Heart left ventricle (tissue), 16 donors: ENCODE measurements at regions not wholly inside any gene's neighbourhood (a gene's known extent, or its start where the extent isn't known, plus 50 kb on each side); places are given as distances from the start of the nearest gene placed in this dataset.

Experiments
- ATAC-seq, 4 donors: fragments of 200-7000 bp; cut with Tn5 transposase; one replicate each; pipeline ENCODE4 v1.9.1; 2020 to 2022; ENCODE audit warnings: moderate library complexity in 4 of 4, mild to moderate bottlenecking in 3 of 4, moderate number of reproducible peaks in 1 of 4
- DNase-seq, 5 donors: peaks; one replicate each; pipeline ENCODE4 v3.0.0-alpha.2; 2020
- H3K27ac ChIP-seq, 12 donors: fragments of 200-600 bp; sonication (generic) in 4 of 12; one replicate each; pipeline versions ENCODE4 v1.5.0 to v1.8.0; 2016 to 2022; ENCODE audit warnings: mild to moderate bottlenecking in 2 of 12
- H3K27me3 ChIP-seq, 9 donors: fragments of 200-600 bp; sonication (generic) in 2 of 9; one replicate each; pipeline versions ENCODE4 v1.5.1 to v1.8.0; 2016 to 2022; ENCODE audit warnings: mild to moderate bottlenecking in 3 of 9
- H3K36me3 ChIP-seq, 9 donors: fragments of 200-600 bp; sonication (generic) in 2 of 9; one replicate each; pipeline versions ENCODE4 v1.5.0 to v1.8.0; 2018 to 2022; ENCODE audit warnings: mild to moderate bottlenecking in 2 of 9
- H3K4me1 ChIP-seq, 12 donors: fragments of 200-600 bp; sonication (generic) in 4 of 12; one replicate each; pipeline versions ENCODE4 v1.5.0 to v1.8.0; 2016 to 2022; ENCODE audit warnings: mild to moderate bottlenecking in 3 of 12
- H3K4me3 ChIP-seq, 12 donors: fragments of 200-600 bp; sonication (generic) in 4 of 12; one replicate each; pipeline versions ENCODE4 v1.5.0 to v1.8.0; 2017 to 2022; ENCODE audit warnings: mild to moderate bottlenecking in 9 of 12, moderate library complexity in 4 of 12
- H3K9me3 ChIP-seq, 12 donors: fragments of 200-600 bp; sonication (generic) in 4 of 12; one replicate each; pipeline versions ENCODE4 v1.5.0 to v1.8.0; 2016 to 2022; ENCODE audit warnings: mild to moderate bottlenecking in 1 of 12
- CTCF ChIP-seq, 12 donors: fragments of 200-600 bp; sonication (generic) in 4 of 12; IDR thresholded peaks; one replicate each; pipeline versions ENCODE4 v1.5.0 to v1.8.0; 2018 to 2022; ENCODE audit warnings: antibody characterized with exemption in 12 of 12, mild to moderate bottlenecking in 5 of 12
- POLR2A ChIP-seq, 2 donors: fragments of 450-650 bp; IDR thresholded peaks; one replicate each; pipeline ENCODE4 v1.6.1; 2017; ENCODE audit warnings: antibody characterized with exemption in 2 of 2, mild to moderate bottlenecking in 2 of 2, moderate library complexity in 2 of 2
- WGBS, 4 donors: extraction: QIAGEN DNeasy Blood & Tissue Kit in 2 of 4; methylation state at CpG; one replicate each; pipeline versions ENCODE4 v1.1.5 to v1.1.7; 2013 to 2018; 5-methylcytosine and 5-hydroxymethylcytosine counted together
- intact Hi-C, 10 donors: fragments of 100-400 bp; cut with DNase I; formaldehyde crosslinking; loops; one replicate each; pipeline versions ENCODE4 v1.11.1 to v1.14.2; 2022
- donor health status: ischemic (EF 13 %, LVEDD 7.1; RV severe dilation, severe dysfunction).
- donor health status: healthy with polysubstance abuse.
- donor health status: DM: no; HTN: yes; CAD: no.
- donor health status: DM: no; HTN: no; CAD: no.
- donor health status: ischemic (EF 25% LVEDD 6.9; RV normal size, moderate dysfunction).
- donor health status: ischemic (EF 25% LVEDD 5.7; RV mildly dilated, moderate dysfunction).
- donor health status: healthy.
- donor health status: DM: yes; HTN: yes; CAD: no.
- donor health status: ischemic (EF 35%, LVEDD 5.7; RV mildly dilated, moderate dysfunction).
- donor health status: nonischemic (EF 11% LVEDD 7.7; RV severe dilation, severe dysfunction).
- donor health status: DM: yes; HTN: yes; CAD: no.
- donor health status: PGD.
- donor health status: ischemic (EF 29% LVEDD 5.4; RV normal size, mild dysfunction).
- donor health status: nonischemic (EF 23%, LVEDD 6.1; RV moderate dilation, normal function).

DNA sequence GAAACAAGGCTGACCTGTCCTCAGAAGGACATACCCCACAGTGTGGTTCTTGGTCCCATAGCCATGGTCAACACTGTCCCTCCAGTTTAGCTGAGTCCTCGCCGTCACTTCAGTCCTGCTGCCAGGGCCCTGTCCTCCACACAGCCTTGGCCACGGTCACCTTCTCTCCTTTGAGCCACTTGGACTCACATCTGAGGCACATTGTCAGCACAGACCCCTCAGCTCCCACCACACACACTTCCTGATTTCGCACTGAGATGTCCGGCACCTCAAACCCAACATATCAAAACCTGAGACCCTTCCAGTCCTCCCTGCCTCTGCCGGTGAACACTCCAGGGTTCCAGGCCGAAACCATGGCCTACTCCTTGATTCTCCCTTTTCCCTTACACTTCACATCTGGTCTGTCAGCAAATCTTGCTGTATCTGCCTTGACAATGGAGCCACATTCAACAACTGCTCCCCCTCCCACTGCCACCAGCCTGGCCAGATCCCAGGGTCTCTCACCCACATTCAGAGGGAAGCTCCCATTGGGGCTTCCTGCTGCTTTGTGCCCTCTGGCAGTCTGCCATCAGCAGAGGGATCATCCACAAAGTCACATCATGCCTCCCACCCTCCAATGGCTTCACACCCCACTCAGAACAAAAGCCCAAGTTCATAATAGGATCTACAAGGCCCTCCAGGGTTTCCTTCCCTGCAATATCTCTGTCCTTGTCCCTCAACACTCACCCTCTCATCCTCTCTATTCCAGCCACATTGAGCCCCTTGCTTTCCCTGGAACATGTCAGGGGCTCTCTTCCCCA lies 219.6 kb upstream of the SHH start:
- H3K4me3 ChIP-seq: no peak overlapping the region
- peaks cover 0 to 14% (median 0%) of the 10 kb centered on the region in 12 donors for H3K9me3 ChIP-seq
- no peaks in the 10 kb centered on the region for H3K36me3 ChIP-seq
- DNase-seq (no peak), ATAC-seq (no peak)
- no peak for TF ChIP-seq POLR2A (IDR thresholded peaks at IDR 0.05)
- intact Hi-C loops: no loop called here
- H3K27ac ChIP-seq: no peak overlapping the region
- no peaks in the 10 kb centered on the region for H3K4me1 ChIP-seq
- H3K27me3 ChIP-seq: peaks cover 0 to 15% (median 0%) of the 10 kb centered on the region in 9 donors
- 79 to 91% (median 87%) methylated on average over 7 of the region's 7 CpGs for WGBS, 4 donors

GRCh38 chr7:156029460-156030007 lies 217.3 kb upstream of the SHH start:
- no peak overlapping the region for H3K4me3 ChIP-seq
- intact Hi-C loops: no loop called here
- no peak for ATAC-seq
- H3K36me3 ChIP-seq: no peaks in the 10 kb centered on the region
- H3K27ac ChIP-seq: no peak overlapping the region
- no peaks in the 10 kb centered on the region for H3K4me1 ChIP-seq
- no peak for TF ChIP-seq POLR2A (IDR thresholded peaks at IDR 0.05)
- TF ChIP-seq CTCF (IDR thresholded peaks at IDR 0.05): no peak
- H3K9me3 ChIP-seq: peaks cover 0 to 14% (median 0%) of the 10 kb centered on the region in 12 donors
- WGBS, 4 donors: 76 to 81% (median 77%) methylated on average over 12 of the region's 12 CpGs
- no peak for DNase-seq
- H3K27me3 ChIP-seq: peaks cover 0 to 15% (median 0%) of the 10 kb centered on the region in 9 donors

GRCh38 chr7:156028521-156028920 lies 216.3 kb upstream of the SHH start:
- Histone ChIP-seq H3K36me3 (no peaks in the 10 kb centered on the region), H3K4me3 (no peak overlapping the region), H3K4me1 (no peaks in the 10 kb centered on the region), H3K9me3 (peaks cover 0 to 12% (median 0%) of the 10 kb centered on the region in 12 donors), H3K27me3 (peaks cover 0 to 15% (median 0%) of the 10 kb centered on the region in 9 donors), H3K27ac (no peak overlapping the region)
- no peak for TF ChIP-seq CTCF (IDR thresholded peaks at IDR 0.05)
- DNase-seq (no peak), ATAC-seq (no peak)
- WGBS, 4 donors: 76 to 80% (median 78%) methylated on average over 11 of the region's 11 CpGs
- intact Hi-C loops: no loop called here

DNA sequence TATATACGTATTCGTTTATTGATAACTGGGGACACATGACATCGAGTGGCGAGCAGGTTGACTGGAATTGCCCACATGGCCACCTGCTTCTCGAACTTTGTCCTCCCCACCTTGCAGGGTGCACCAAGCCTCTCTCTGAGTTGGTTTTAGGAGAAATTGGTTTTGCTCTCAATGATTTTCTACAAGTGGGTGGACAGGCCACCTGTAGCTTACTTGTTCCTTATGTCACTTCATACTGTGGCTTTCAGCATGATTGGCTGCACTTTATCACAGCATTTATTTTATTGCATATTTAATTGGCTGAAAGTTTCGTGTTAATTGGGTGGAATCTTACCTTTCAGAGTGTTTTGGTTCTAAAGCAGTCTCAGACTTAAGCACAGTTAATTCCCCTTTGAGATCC lies 215.6 kb upstream of the SHH start:
- ATAC-seq (no peak), DNase-seq (no peak)
- intact Hi-C loops: no loop called here
- WGBS, 4 donors: 74 to 80% (median 75%) methylated on average over 6 of the region's 6 CpGs
- Histone ChIP-seq H3K27me3 (peaks cover 0 to 15% (median 0%) of the 10 kb centered on the region in 9 donors), H3K36me3 (no peaks in the 10 kb centered on the region), H3K27ac (no peak overlapping the region), H3K4me1 (no peaks in the 10 kb centered on the region), H3K4me3 (no peak overlapping the region), H3K9me3 (peaks cover 0 to 5% (median 0%) of the 10 kb centered on the region in 12 donors)
- no peak for TF ChIP-seq CTCF (IDR thresholded peaks at IDR 0.05)
- TF ChIP-seq POLR2A (IDR thresholded peaks at IDR 0.05): no peak
